Adrenal gland (tissue), 9 donors: ENCODE measurements at regions not wholly inside any gene's neighbourhood (a gene's known extent, or its start where the extent isn't known, plus 50 kb on each side); places are given as distances from the start of the nearest gene placed in this dataset.
A peak's percentile ranks its signal among the peaks of the same experiment; 100 is the strongest.

ENCODE experiments used
- DNase-seq, 7 donors: peaks; one replicate each; pipeline ENCODE4 v3.0.0-alpha.2; 2019 to 2020
- H3K27ac ChIP-seq, 5 donors: fragments of 200-600 bp; sonication (generic) in 4 of 5; 1 replicate in 3 of 5; 2 replicates in 2 of 5; pipeline versions ENCODE4 v1.5.1 to v1.8.0; 2016 to 2020; ENCODE audit warnings: mild to moderate bottlenecking in 1 of 5
- H3K27me3 ChIP-seq: fragments of 200-600 bp; 2 replicates; pipeline ENCODE4 v1.8.0; 2021
- H3K36me3 ChIP-seq, 2 donors: fragments of 200-600 bp; replicated peaks in 1 of 2; 1 replicate in 1 of 2; 2 replicates in 1 of 2; pipeline versions ENCODE4 v1.5.1 to v1.8.0; 2018 to 2022
- H3K4me1 ChIP-seq, 2 donors: fragments of 200-600 bp; replicated peaks in 1 of 2; 1 replicate in 1 of 2; 2 replicates in 1 of 2; pipeline versions ENCODE4 v1.5.1 to v1.8.0; 2018 to 2021
- H3K4me3 ChIP-seq, 4 donors: fragments of 200-600 bp; sonication (generic) in 3 of 4; one replicate each; pipeline ENCODE4 v1.5.1; 2016 to 2018
- H3K9me3 ChIP-seq, 3 donors: fragments of 200-600 bp; sonication (generic) in 1 of 3; replicated peaks in 1 of 3; 1 replicate in 2 of 3; 2 replicates in 1 of 3; pipeline versions ENCODE4 v1.5.1 to v1.8.0; 2016 to 2021
- CTCF ChIP-seq, 6 experiments: fragments of 450-650 bp in 4 of 6; fragments of 200-600 bp in 2 of 6; sonication (generic) in 1 of 6; IDR thresholded peaks; 1 replicate in 5 of 6; 2 replicates in 1 of 6; pipeline versions ENCODE4 v1.5.1 to v1.8.0; 2016 to 2021; ENCODE audit warnings: antibody characterized with exemption in 6 of 6, mild to moderate bottlenecking in 2 of 6, moderate library complexity in 1 of 6
- POLR2A ChIP-seq, 2 donors: fragments of 450-650 bp; IDR thresholded peaks; one replicate each; pipeline ENCODE4 v1.6.1; 2017; ENCODE audit warnings: antibody characterized with exemption in 2 of 2, mild to moderate bottlenecking in 2 of 2, moderate library complexity in 1 of 2
- WGBS, 4 donors: extraction: QIAGEN DNeasy Blood & Tissue Kit in 2 of 4; methylation state at CpG; one replicate each; pipeline versions ENCODE4 v1.1.5 to v1.1.7; 2013 to 2017; 5-methylcytosine and 5-hydroxymethylcytosine counted together
- intact Hi-C, 2 donors: fragments of 100-400 bp; cut with DNase I; formaldehyde crosslinking; loops; one replicate each; pipeline versions ENCODE4 v1.14.1 to v1.15.0; 2022 to 2023
- donor health status: healthy with polysubstance abuse.
- donor health status: Bipolar disorder and iron deficiency.
- donor health status: DM: yes; HTN: yes; CAD: no.
- donor health status: DM: no; HTN: no; CAD: no.
- donor health status: DM: no; HTN: no; CAD: no.

- intact Hi-C loops: no loop called here
- Histone ChIP-seq H3K27ac (peak overlapping the region in 1 of 5 donors; percentile 62), H3K4me1 (peaks cover 0 to 7% of the 10 kb centered on the region in 2 donors), H3K9me3 (no peaks in the 10 kb centered on the region), H3K27me3 (peaks cover 17% of the 10 kb centered on the region), H3K36me3 (no peaks in the 10 kb centered on the region), H3K4me3 (no peak overlapping the region)
- DNase-seq: no peak
- TF ChIP-seq POLR2A (IDR thresholded peaks at IDR 0.05) (no peak), CTCF (IDR thresholded peaks at IDR 0.05) (no peak)
- 57 to 67% (median 60%) methylated on average over 5 to 11 of the region's 11 CpGs for WGBS, 4 donors
Observed at GRCh38 chrX:69016293-69016941, 148.8 kb downstream of the PJA1 start.

DNA sequence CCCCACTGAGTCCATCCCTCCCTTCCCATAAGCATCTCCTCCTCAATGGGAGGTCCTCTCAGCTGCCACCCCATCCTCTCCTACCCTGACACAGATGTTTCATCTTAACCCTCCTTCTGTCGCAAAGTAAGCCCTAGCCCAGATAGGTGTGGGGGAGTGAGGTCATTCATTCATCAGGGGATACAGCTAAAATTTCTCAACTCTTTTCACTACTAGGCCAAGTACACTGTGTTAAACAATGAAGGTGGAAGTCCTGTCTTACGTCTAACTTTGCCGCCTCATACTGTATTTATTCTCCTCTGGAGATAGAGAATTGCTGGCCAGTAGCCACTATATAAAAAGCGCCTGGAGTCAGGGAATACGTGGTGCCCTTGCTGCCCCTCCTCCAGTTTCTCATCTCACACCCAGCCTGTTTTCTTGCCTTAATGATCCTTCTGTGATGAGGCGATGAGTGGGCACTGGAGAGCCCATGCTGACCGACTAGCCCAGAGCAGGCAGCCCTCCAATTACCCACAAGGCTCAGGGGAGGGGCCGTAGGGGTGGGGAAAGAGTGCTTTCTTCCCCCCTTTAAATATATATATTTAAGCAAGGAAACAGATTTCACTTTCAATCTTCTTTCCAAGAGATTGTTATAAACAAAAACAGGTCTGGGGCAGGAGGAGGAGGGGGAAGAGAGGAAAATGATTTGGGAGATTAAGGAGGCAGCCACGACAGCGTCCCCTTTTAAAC, 149.5 kb downstream of the PJA1 start:
- peaks cover 17% of the 10 kb centered on the region for H3K27me3 ChIP-seq
- H3K9me3 ChIP-seq: no peaks in the 10 kb centered on the region
- intact Hi-C loops: no loop called here
- H3K36me3 ChIP-seq: no peaks in the 10 kb centered on the region
- DNase-seq: no peak
- H3K27ac ChIP-seq: peak overlapping the region in 1 of 5 donors; percentile 62
- H3K4me1 ChIP-seq: peaks cover 0 to 7% of the 10 kb centered on the region in 2 donors
- TF ChIP-seq POLR2A (IDR thresholded peaks at IDR 0.05) (no peak), CTCF (IDR thresholded peaks at IDR 0.05) (no peak)
- H3K4me3 ChIP-seq: no peak overlapping the region
- 61 to 78% (median 65%) methylated on average over 8 to 10 of the region's 10 CpGs for WGBS, 4 donors

DNA sequence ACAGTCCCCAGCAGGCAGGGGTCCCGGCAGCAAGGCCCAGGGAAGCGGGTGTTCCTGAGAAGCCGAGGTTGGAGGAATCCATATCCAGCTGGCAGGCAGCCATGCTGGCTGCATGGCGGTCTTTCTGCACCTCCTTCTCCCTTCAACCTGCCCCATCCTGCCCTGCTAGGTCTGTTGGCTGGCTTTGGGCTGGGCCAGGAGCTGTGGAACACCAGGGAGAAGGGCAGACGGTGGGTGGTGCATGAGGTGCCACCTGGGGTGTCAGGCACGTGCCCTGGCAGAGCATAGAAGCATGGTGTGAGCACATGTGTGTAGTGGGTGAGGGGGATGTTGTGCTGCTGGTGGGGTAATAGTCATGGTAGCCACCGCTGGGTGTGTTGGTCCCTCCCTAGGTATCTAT, 150.1 kb downstream of the PJA1 start:
- peaks cover 0 to 7% of the 10 kb centered on the region in 2 donors for H3K4me1 ChIP-seq
- 62 to 92% (median 85%) methylated on average over 6 to 7 of the region's 7 CpGs; no CpG with 5 or more reads in 1 of the 4 donors for WGBS, 4 donors
- H3K9me3 ChIP-seq: no peaks in the 10 kb centered on the region
- intact Hi-C loops: no loop called here
- TF ChIP-seq POLR2A (IDR thresholded peaks at IDR 0.05): no peak
- no peak for TF ChIP-seq CTCF (IDR thresholded peaks at IDR 0.05)
- peaks cover 17% of the 10 kb centered on the region for H3K27me3 ChIP-seq
- no peaks in the 10 kb centered on the region for H3K36me3 ChIP-seq
- no peak overlapping the region for H3K4me3 ChIP-seq
- peak in 1 of 7 donors; percentile 8 for DNase-seq
- peak overlapping the region in 1 of 5 donors; percentile 53 for H3K27ac ChIP-seq

DNA sequence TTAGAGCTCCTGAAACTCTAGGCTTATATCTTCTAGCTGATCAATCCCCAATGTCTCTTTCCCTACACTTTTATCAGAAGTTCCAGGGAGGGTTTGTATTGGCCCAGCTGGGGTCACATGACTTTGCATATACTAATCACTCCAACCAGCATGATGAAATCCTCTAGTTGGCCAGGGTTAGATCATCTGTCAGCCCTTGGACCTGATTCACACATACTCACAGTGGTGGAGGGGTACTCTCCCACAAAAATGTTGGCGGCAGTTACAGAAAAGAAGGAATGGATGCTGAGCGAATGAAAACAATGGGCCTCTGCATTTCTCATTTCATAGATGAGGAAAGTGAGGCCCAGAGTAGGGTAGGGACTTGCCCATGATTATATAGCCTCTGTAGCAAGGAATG, 151.1 kb downstream of the PJA1 start:
- TF ChIP-seq POLR2A (IDR thresholded peaks at IDR 0.05): no peak
- no peak for TF ChIP-seq CTCF (IDR thresholded peaks at IDR 0.05)
- Histone ChIP-seq H3K36me3 (no peaks in the 10 kb centered on the region), H3K27ac (no peak overlapping the region), H3K4me3 (no peak overlapping the region), H3K27me3 (peaks cover 17% of the 10 kb centered on the region), H3K4me1 (peaks cover 0 to 2% of the 10 kb centered on the region in 2 donors), H3K9me3 (no peaks in the 10 kb centered on the region)
- intact Hi-C loops: no loop called here
- DNase-seq: no peak
- 91 to 100% (median 96%) methylated on average over 2 of the region's 2 CpGs for WGBS, 4 donors
